Breast epithelium (tissue), 3 donors: ENCODE measurements at regions not wholly inside any gene's neighbourhood (a gene's known extent, or its start where the extent isn't known, plus 50 kb on each side); places are given as distances from the start of the nearest gene placed in this dataset.

Experiments
- CTCF ChIP-seq, 3 donors: fragments of 450-650 bp; IDR thresholded peaks; one replicate each; pipeline ENCODE4 v1.5.1; 2016 to 2017; ENCODE audit warnings: antibody characterized with exemption in 3 of 3, mild to moderate bottlenecking in 3 of 3, moderate library complexity in 3 of 3
- POLR2A ChIP-seq: fragments of 450-650 bp; IDR thresholded peaks from one replicate; pipeline ENCODE4 v1.6.1; 2016; ENCODE audit warnings: antibody characterized with exemption, mild to moderate bottlenecking, moderate library complexity

- TF ChIP-seq CTCF (IDR thresholded peaks at IDR 0.05) (no peak), POLR2A (no peak)
Measured at GRCh38 chr3:164486150-164486549, 592.1 kb downstream of the SI start.
